Panc1 (cell line): ENCODE measurements at regions not wholly inside any gene's neighbourhood (a gene's known extent, or its start where the extent isn't known, plus 50 kb on each side); places are given as distances from the start of the nearest gene placed in this dataset.

Experiments
- CTCF ChIP-seq: fragments of 450-650 bp; IDR thresholded peaks from 2 replicates; pipeline ENCODE4 v1.5.1; 2017; ENCODE audit warnings: mild to moderate bottlenecking
- POLR2AphosphoS5 ChIP-seq: IDR thresholded peaks from 2 replicates; pipeline ENCODE4 v1.6.1; 2012; ENCODE audit warnings: mild to moderate bottlenecking, low read depth, low read length, moderate library complexity
- REST ChIP-seq, 2 experiments: IDR thresholded peaks; 2 replicates each; pipeline ENCODE4 v1.6.1; 2011 to 2012; ENCODE audit warnings: low read depth in 2 of 2, control low read depth in 1 of 2, low read length in 1 of 2, mild to moderate bottlenecking in 1 of 2, moderate library complexity in 1 of 2; ENCODE audit not compliant: insufficient read depth in 1 of 2
- SIN3A ChIP-seq: IDR thresholded peaks from 2 replicates; pipeline ENCODE4 v1.6.1; 2012; ENCODE audit warnings: low read depth, mild to moderate bottlenecking, low read length, moderate library complexity, borderline replicate concordance; ENCODE audit not compliant: insufficient read depth

- TF ChIP-seq CTCF (no peak), SIN3A (no peak), POLR2AphosphoS5 (no peak), REST (IDR thresholded peaks at IDR 0.05; ENCODE audit: insufficient read depth in 1 of 2, low read depth in 2 of 2, low read length in 1 of 2) (no peak)
These were observed 203.3 kb upstream of the LHX5 start for GRCh38 chr12:113674996-113675395.
